ENCODE measurements at regions not wholly inside any gene's neighbourhood (a gene's known extent, or its start where the extent isn't known, plus 50 kb on each side); places are given as distances from the start of the nearest gene placed in this dataset.

DNA sequence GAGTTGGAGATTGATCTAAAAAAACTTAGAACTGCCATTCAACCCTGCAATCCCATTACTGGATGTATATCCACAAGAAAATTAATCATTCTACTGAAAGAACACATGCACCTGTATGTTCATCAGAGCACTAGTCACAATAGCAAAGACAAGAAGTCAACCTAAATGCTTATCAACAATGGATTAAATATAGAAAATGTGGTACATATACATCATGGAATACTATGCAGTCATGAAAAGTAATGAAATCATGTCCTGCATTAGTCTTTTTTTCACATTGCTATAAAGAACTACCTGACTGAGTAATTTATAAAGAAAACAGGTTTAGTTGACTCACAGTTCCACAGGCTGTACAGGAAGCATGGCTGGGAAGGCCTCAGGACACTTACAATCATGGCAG lies 850.5 kb downstream of the TECRL start:
- no peak for TF ChIP-seq BHLHE40 (IDR thresholded peaks at IDR 0.05; ENCODE audit: low read depth, low read length)
- TF ChIP-seq, protein P1, sequence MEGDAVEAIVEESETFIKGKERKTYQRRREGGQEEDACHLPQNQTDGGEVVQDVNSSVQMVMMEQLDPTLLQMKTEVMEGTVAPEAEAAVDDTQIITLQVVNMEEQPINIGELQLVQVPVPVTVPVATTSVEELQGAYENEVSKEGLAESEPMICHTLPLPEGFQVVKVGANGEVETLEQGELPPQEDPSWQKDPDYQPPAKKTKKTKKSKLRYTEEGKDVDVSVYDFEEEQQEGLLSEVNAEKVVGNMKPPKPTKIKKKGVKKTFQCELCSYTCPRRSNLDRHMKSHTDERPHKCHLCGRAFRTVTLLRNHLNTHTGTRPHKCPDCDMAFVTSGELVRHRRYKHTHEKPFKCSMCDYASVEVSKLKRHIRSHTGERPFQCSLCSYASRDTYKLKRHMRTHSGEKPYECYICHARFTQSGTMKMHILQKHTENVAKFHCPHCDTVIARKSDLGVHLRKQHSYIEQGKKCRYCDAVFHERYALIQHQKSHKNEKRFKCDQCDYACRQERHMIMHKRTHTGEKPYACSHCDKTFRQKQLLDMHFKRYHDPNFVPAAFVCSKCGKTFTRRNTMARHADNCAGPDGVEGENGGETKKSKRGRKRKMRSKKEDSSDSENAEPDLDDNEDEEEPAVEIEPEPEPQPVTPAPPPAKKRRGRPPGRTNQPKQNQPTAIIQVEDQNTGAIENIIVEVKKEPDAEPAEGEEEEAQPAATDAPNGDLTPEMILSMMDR (conservative IDR thresholded peaks at IDR 0.05; ENCODE audit: low read depth, low read length), result no peak
- TF ChIP-seq RFX5 (IDR thresholded peaks at IDR 0.05; ENCODE audit: low read depth, low read length), result no peak
- TF ChIP-seq POLR2A (IDR thresholded peaks at IDR 0.05; ENCODE audit: low read depth, low read length), result no peak
- TF ChIP-seq FOS (IDR thresholded peaks at IDR 0.05; ENCODE audit: low read depth, low read length), result no peak
- no peak for TF ChIP-seq RCOR1 (IDR thresholded peaks at IDR 0.05; ENCODE audit: insufficient replicate concordance, low read length)

Measured in IMR-90 (cell line).